MM.1S (cell line): ENCODE measurements at regions not wholly inside any gene's neighbourhood (a gene's known extent, or its start where the extent isn't known, plus 50 kb on each side); places are given as distances from the start of the nearest gene placed in this dataset.

Source experiments
- DNase-seq: peaks from one replicate; pipeline ENCODE4 v3.0.0-alpha.2; 2015
- H2AFZ ChIP-seq: fragments of 300-600 bp; sonication (generic); 2 replicates; pipeline ENCODE4 v1.6.0; 2016; ENCODE audit warnings: antibody characterized with exemption, low read length
- H3F3A ChIP-seq: fragments of 300-600 bp; sonication (generic); 2 replicates; pipeline ENCODE4 v1.6.1; 2016; ENCODE audit warnings: mild to moderate bottlenecking, antibody characterized with exemption, low read length, moderate library complexity, mixed read lengths; ENCODE audit not compliant: insufficient read depth
- H3K27ac ChIP-seq: fragments of 300-600 bp; sonication (generic); 2 replicates; pipeline ENCODE4 v1.5.1; 2016; ENCODE audit warnings: mild to moderate bottlenecking, low read length
- H3K27me3 ChIP-seq: fragments of 300-600 bp; sonication (generic); replicated peaks from 2 replicates; pipeline ENCODE4 v1.6.0; 2016; ENCODE audit warnings: low read length; ENCODE audit not compliant: insufficient read depth
- H3K36me3 ChIP-seq: fragments of 300-600 bp; sonication (generic); replicated peaks from 2 replicates; pipeline ENCODE4 v1.6.1; 2016; ENCODE audit warnings: mild to moderate bottlenecking, low read length, mixed read lengths; ENCODE audit not compliant: insufficient read depth
- H3K4me1 ChIP-seq: fragments of 300-600 bp; sonication (generic); 2 replicates; pipeline ENCODE4 v1.6.1; 2016; ENCODE audit warnings: low read length, mixed read lengths
- H3K4me2 ChIP-seq: fragments of 300-600 bp; sonication (generic); 2 replicates; pipeline ENCODE4 v1.6.0; 2016; ENCODE audit warnings: low read depth, low read length
- H3K4me3 ChIP-seq: fragments of 300-600 bp; sonication (generic); 2 replicates; pipeline ENCODE4 v1.5.1; 2016; ENCODE audit warnings: low read length, mixed read lengths
- H3K79me2 ChIP-seq: fragments of 300-600 bp; sonication (generic); 2 replicates; pipeline ENCODE4 v1.6.1; 2016; ENCODE audit warnings: mixed run types, low read length, mixed read lengths
- H3K9ac ChIP-seq: fragments of 300-600 bp; sonication (generic); 2 replicates; pipeline ENCODE4 v1.6.1; 2016; ENCODE audit warnings: low read length, mixed read lengths
- H3K9me2 ChIP-seq: fragments of 300-600 bp; sonication (generic); replicated peaks from 2 replicates; pipeline ENCODE4 v1.6.1; 2016; ENCODE audit warnings: mild to moderate bottlenecking, low read length, mixed read lengths; ENCODE audit not compliant: insufficient read depth
- H3K9me3 ChIP-seq: fragments of 300-600 bp; sonication (generic); replicated peaks from 2 replicates; pipeline ENCODE4 v1.6.1; 2016; ENCODE audit warnings: mild to moderate bottlenecking, low read length, mixed read lengths; ENCODE audit not compliant: insufficient read depth
- H4K20me1 ChIP-seq: fragments of 300-600 bp; sonication (generic); 2 replicates; pipeline ENCODE4 v1.6.1; 2016; ENCODE audit warnings: mild to moderate bottlenecking, low read length, moderate library complexity, mixed read lengths; ENCODE audit not compliant: insufficient read depth
- EZH2 ChIP-seq: fragments of 300-600 bp; sonication (generic); optimal IDR thresholded peaks from 2 replicates; pipeline ENCODE3; 2017; ENCODE audit warnings: low read depth, mild to moderate bottlenecking, antibody characterized with exemption, low read length, mixed read lengths
- EZH2phosphoT487 ChIP-seq: fragments of 300-600 bp; sonication (generic); IDR thresholded peaks from 2 replicates; pipeline ENCODE4 v1.6.1; 2018; ENCODE audit warnings: antibody characterized with exemption, low read length
- TF ChIP-seq, protein P1 (sequence below): fragments of 300-600 bp; sonication (generic); IDR thresholded peaks from 2 replicates; pipeline ENCODE4 v1.5.1; 2016; ENCODE audit warnings: antibody characterized with exemption, low read length, mixed read lengths

DNA sequence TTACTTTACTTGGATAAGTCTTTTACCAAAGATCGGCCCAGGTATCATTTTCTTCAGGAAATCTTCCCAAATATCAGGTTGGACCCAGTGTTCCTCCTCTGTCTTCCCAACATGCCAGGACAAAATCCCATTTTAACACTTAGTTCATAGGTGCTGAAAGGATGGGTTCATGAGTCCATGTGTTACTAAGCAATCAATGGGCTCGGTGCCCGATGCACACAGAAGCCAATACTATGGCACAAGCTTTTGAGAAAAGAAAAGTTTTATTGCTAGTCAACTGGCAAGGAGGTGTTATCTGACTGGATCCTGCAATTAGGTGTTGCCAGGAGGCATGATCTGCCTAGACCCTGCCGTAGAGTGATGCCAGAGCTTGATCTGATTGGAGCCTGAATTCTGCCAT lies 133.3 kb upstream of the SLC44A3 start:
- H3F3A ChIP-seq = no peaks in the 10 kb centered on the region
- no peaks in the 10 kb centered on the region for H4K20me1 ChIP-seq
- no peaks in the 10 kb centered on the region for H3K9me2 ChIP-seq
- no peak overlapping the region for H3K27ac ChIP-seq
- DNase-seq = no peak
- H3K4me1 ChIP-seq = no peaks in the 10 kb centered on the region
- no peaks in the 10 kb centered on the region for H3K27me3 ChIP-seq
- H3K36me3 ChIP-seq = no peaks in the 10 kb centered on the region
- no peak overlapping the region for H3K4me2 ChIP-seq
- H3K9ac ChIP-seq = no peak overlapping the region
- TF ChIP-seq EZH2phosphoT487 = no peak
- no peak overlapping the region for H3K4me3 ChIP-seq
- H3K9me3 ChIP-seq = no peaks in the 10 kb centered on the region
- H2AFZ ChIP-seq = no peak overlapping the region
- no peaks in the 10 kb centered on the region for H3K79me2 ChIP-seq

DNA sequence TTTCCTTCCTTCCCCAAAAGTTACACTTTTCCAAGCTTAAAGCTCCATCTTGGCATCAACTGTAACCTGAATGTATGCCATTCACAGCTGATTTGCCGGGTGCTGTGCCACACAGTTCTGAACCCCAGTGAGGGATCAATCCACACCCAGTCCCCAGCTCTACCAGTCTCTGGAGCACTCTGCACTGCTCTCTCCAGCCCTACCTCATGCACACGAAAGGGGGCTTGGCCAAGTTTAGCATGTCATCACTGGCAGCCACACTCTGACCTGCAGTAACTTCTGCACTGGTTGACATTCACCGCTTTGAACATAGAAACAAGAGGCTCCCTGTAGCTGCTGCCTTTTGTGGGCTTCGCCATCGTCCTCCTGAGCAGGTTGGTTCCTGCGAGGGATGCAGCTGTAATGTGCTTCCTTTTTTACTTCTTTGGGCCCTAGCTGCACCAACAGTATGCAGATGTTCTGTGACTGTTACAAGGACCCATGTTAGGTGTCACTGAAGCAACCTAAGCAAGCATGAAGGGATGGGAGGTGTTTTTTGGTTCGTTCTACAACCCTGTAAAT lies 135.4 kb upstream of the SLC44A3 start:
- DNase-seq = no peak

DNA sequence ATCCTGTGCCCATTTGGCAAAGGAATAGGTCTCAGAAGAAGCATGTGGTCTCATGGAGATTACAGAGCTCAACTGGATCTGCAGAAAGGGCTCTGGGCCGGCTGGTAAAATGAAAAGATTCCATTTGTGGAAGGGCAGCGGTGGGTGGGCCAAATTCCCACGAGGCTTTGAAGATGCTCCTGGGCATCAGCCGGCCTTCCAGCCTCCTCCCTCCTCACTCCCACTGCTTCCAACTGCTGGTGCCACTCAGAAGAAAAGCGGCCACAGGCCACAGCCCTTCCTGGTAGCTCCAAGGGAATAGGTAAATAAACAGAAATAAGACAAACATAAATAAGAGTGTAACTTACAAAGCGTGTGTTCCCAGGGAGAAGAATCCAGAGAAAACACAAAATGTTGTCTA lies 136.3 kb upstream of the SLC44A3 start:
- no peaks in the 10 kb centered on the region for H3K9me2 ChIP-seq
- no peaks in the 10 kb centered on the region for H4K20me1 ChIP-seq
- H3K4me2 ChIP-seq = no peak overlapping the region
- DNase-seq = no peak
- no peak overlapping the region for H3K9ac ChIP-seq
- no peaks in the 10 kb centered on the region for H3K27me3 ChIP-seq
- TF ChIP-seq, protein P1, sequence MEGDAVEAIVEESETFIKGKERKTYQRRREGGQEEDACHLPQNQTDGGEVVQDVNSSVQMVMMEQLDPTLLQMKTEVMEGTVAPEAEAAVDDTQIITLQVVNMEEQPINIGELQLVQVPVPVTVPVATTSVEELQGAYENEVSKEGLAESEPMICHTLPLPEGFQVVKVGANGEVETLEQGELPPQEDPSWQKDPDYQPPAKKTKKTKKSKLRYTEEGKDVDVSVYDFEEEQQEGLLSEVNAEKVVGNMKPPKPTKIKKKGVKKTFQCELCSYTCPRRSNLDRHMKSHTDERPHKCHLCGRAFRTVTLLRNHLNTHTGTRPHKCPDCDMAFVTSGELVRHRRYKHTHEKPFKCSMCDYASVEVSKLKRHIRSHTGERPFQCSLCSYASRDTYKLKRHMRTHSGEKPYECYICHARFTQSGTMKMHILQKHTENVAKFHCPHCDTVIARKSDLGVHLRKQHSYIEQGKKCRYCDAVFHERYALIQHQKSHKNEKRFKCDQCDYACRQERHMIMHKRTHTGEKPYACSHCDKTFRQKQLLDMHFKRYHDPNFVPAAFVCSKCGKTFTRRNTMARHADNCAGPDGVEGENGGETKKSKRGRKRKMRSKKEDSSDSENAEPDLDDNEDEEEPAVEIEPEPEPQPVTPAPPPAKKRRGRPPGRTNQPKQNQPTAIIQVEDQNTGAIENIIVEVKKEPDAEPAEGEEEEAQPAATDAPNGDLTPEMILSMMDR = no peak
- no peak for TF ChIP-seq EZH2
- no peak for TF ChIP-seq EZH2phosphoT487
- H3K4me1 ChIP-seq = no peaks in the 10 kb centered on the region
- H3K79me2 ChIP-seq = no peaks in the 10 kb centered on the region
- no peaks in the 10 kb centered on the region for H3K9me3 ChIP-seq
- no peak overlapping the region for H3K27ac ChIP-seq
- no peaks in the 10 kb centered on the region for H3K36me3 ChIP-seq
- H3K4me3 ChIP-seq = no peak overlapping the region
- H3F3A ChIP-seq = no peaks in the 10 kb centered on the region
- H2AFZ ChIP-seq = no peak overlapping the region

More for the DNA sequence above, 135.4 kb upstream of the SLC44A3 start:
- Histone ChIP-seq H4K20me1 (no peaks in the 10 kb centered on the region), H3K9me3 (no peaks in the 10 kb centered on the region), H3K9ac (no peak overlapping the region), H3K36me3 (no peaks in the 10 kb centered on the region), H3K4me1 (no peaks in the 10 kb centered on the region), H3K27ac (no peak overlapping the region), H2AFZ (no peak overlapping the region), H3K9me2 (no peaks in the 10 kb centered on the region), H3K79me2 (no peaks in the 10 kb centered on the region), H3K4me3 (no peak overlapping the region), H3F3A (no peaks in the 10 kb centered on the region), H3K4me2 (no peak overlapping the region), H3K27me3 (no peaks in the 10 kb centered on the region)
- TF ChIP-seq EZH2 = no peak
- no peak for TF ChIP-seq EZH2phosphoT487
- TF ChIP-seq, protein P1 = no peak

DNA sequence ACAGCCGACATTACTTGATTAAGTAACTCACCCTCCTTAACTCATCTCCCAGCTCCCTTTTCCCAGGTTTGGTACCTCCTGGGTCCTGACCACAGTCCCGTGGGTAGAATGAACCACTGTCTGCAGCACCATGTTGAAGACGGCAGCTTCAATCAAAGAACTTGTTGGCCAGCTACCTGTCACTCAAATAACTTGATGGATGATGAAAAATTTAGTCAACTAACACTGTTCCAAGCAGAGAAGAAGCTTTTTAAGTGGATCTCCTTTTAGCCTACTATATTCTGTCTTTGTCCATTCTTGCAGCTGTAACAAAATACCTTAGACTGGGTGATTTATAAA lies 138.4 kb upstream of the F3 start:
- Histone ChIP-seq H3K27ac (no peak overlapping the region), H3K9me3 (no peaks in the 10 kb centered on the region), H3K4me2 (no peak overlapping the region), H3K4me3 (no peak overlapping the region), H3K79me2 (no peaks in the 10 kb centered on the region), H4K20me1 (no peaks in the 10 kb centered on the region), H3K36me3 (no peaks in the 10 kb centered on the region), H3K4me1 (no peaks in the 10 kb centered on the region), H3K27me3 (no peaks in the 10 kb centered on the region), H3K9ac (no peak overlapping the region), H2AFZ (no peak overlapping the region), H3F3A (no peaks in the 10 kb centered on the region), H3K9me2 (no peaks in the 10 kb centered on the region)
- no peak for DNase-seq
- TF ChIP-seq EZH2 (no peak), EZH2phosphoT487 (no peak)
- TF ChIP-seq, protein P1 = no peak
